H9 (cell line): ENCODE measurements at regions not wholly inside any gene's neighbourhood (a gene's known extent, or its start where the extent isn't known, plus 50 kb on each side); places are given as distances from the start of the nearest gene placed in this dataset.

Source experiments
- DNase-seq: peaks from one replicate; pipeline ENCODE4 v3.0.0-alpha.2; 2017
- H2AFZ ChIP-seq: one replicate; pipeline ENCODE4 v1.6.1; 2013; ENCODE audit warnings: mild to moderate bottlenecking, low read length, control low read depth, moderate library complexity
- H2AK5ac ChIP-seq: 2 replicates; pipeline ENCODE4 v1.6.1; 2013; ENCODE audit warnings: low read length, control low read depth, mixed read lengths; ENCODE audit not compliant: insufficient read length
- H2BK120ac ChIP-seq: one replicate; pipeline ENCODE4 v1.6.1; 2013; ENCODE audit warnings: low read depth, mild to moderate bottlenecking, low read length, control low read depth, inconsistent platforms; ENCODE audit not compliant: poor library complexity, severe bottlenecking
- H2BK12ac ChIP-seq: 2 replicates; pipeline ENCODE4 v1.6.1; 2013; ENCODE audit warnings: low read length, control low read depth, mixed read lengths, low read depth; ENCODE audit not compliant: insufficient read length
- H2BK15ac ChIP-seq: 2 replicates; pipeline ENCODE4 v1.6.1; 2013; ENCODE audit warnings: low read depth, low read length, control low read depth
- H2BK20ac ChIP-seq: one replicate; pipeline ENCODE4 v1.6.1; 2013; ENCODE audit warnings: low read depth, mild to moderate bottlenecking, low read length, control low read depth, inconsistent platforms; ENCODE audit not compliant: poor library complexity, severe bottlenecking
- H2BK5ac ChIP-seq: 2 replicates; pipeline ENCODE4 v1.6.1; 2013; ENCODE audit warnings: low read length, control low read depth, mixed read lengths; ENCODE audit not compliant: insufficient read length
- H3K14ac ChIP-seq: 2 replicates; pipeline ENCODE4 v1.6.1; 2013; ENCODE audit warnings: low read length, control low read depth; ENCODE audit not compliant: insufficient read depth
- H3K18ac ChIP-seq: 2 replicates; pipeline ENCODE4 v1.6.1; 2013; ENCODE audit warnings: low read depth, mild to moderate bottlenecking, mixed read lengths, low read length, control low read depth; ENCODE audit not compliant: insufficient read length
- H3K23ac ChIP-seq: 2 replicates; pipeline ENCODE4 v1.6.1; 2013; ENCODE audit warnings: low read length, control low read depth, mixed read lengths, low read depth; ENCODE audit not compliant: insufficient read length
- H3K23me2 ChIP-seq: 2 replicates; pipeline ENCODE4 v1.6.1; 2013; ENCODE audit warnings: low read depth, mild to moderate bottlenecking, mixed read lengths, low read length, control low read depth; ENCODE audit not compliant: insufficient read length, poor library complexity, severe bottlenecking
- H3K27ac ChIP-seq: 2 replicates; pipeline ENCODE4 v1.5.1; 2013; ENCODE audit warnings: low read length, control low read depth, mixed read lengths, low read depth; ENCODE audit not compliant: insufficient read length
- H3K27me3 ChIP-seq: 2 replicates; pipeline ENCODE4 v1.6.1; 2013; ENCODE audit warnings: low read length, control low read depth, inconsistent platforms; ENCODE audit not compliant: insufficient read depth
- H3K4ac ChIP-seq: 2 replicates; pipeline ENCODE4 v1.6.1; 2013; ENCODE audit warnings: low read depth, mild to moderate bottlenecking, control low read depth, inconsistent platforms, low read length, moderate library complexity
- H3K4me1 ChIP-seq: 2 replicates; pipeline ENCODE4 v1.6.1; 2013; ENCODE audit warnings: low read length, control low read depth, inconsistent platforms; ENCODE audit not compliant: insufficient read depth
- H3K4me2 ChIP-seq: 2 replicates; pipeline ENCODE4 v1.6.1; 2013; ENCODE audit warnings: low read length, control low read depth, mixed read lengths; ENCODE audit not compliant: insufficient read length, insufficient read depth
- H3K56ac ChIP-seq: 2 replicates; pipeline ENCODE4 v1.6.1; 2013; ENCODE audit warnings: low read depth, mild to moderate bottlenecking, mixed read lengths, low read length, control low read depth; ENCODE audit not compliant: insufficient read length
- H3K79me1 ChIP-seq: 2 replicates; pipeline ENCODE4 v1.6.1; 2013; ENCODE audit warnings: low read depth, mild to moderate bottlenecking, moderate library complexity, low read length, control low read depth, inconsistent platforms; ENCODE audit not compliant: insufficient read depth, poor library complexity, severe bottlenecking
- H3K79me2 ChIP-seq: 2 replicates; pipeline ENCODE4 v1.6.1; 2013; ENCODE audit warnings: low read length, control low read depth, inconsistent platforms; ENCODE audit not compliant: insufficient read depth
- H3K9ac ChIP-seq: 2 replicates; pipeline ENCODE4 v1.6.1; 2013; ENCODE audit warnings: low read length, control low read depth, mixed read lengths; ENCODE audit not compliant: insufficient read length; ENCODE audit errors: extremely low read depth
- H3K9me3 ChIP-seq: one replicate; pipeline ENCODE4 v1.6.1; 2013; ENCODE audit warnings: low read depth, low read length, inconsistent platforms; ENCODE audit not compliant: control insufficient read depth
- H3T11ph ChIP-seq: one replicate; pipeline ENCODE4 v1.6.1; 2013; ENCODE audit warnings: mild to moderate bottlenecking, low read length, control low read depth, inconsistent platforms
- H4K20me1 ChIP-seq: one replicate; pipeline ENCODE4 v1.6.1; 2013; ENCODE audit not compliant: control insufficient read depth, insufficient read length, insufficient read depth
- H4K5ac ChIP-seq: 2 replicates; pipeline ENCODE4 v1.6.1; 2013; ENCODE audit warnings: low read depth, mild to moderate bottlenecking, mixed read lengths, low read length, control low read depth; ENCODE audit not compliant: insufficient read length
- H4K8ac ChIP-seq: replicated peaks from 2 replicates; pipeline ENCODE4 v1.6.1; 2013; ENCODE audit warnings: low read length, control low read depth, mixed read lengths, low read depth; ENCODE audit not compliant: insufficient read length
- H4K91ac ChIP-seq: 2 replicates; pipeline ENCODE4 v1.6.1; 2013; ENCODE audit warnings: low read depth, mild to moderate bottlenecking, moderate library complexity, mixed read lengths, low read length, control low read depth; ENCODE audit not compliant: insufficient read length
- H3K27ac Mint-ChIP-seq, 3 experiments: 2 replicates in 2 of 3; 3 replicates in 1 of 3; pipeline ENCODE4 v1.8.0; 2020 to 2021; ENCODE audit warnings: mixed read lengths in 3 of 3, mild to moderate bottlenecking in 1 of 3, moderate library complexity in 1 of 3
- H3K27me3 Mint-ChIP-seq: 2 replicates; pipeline ENCODE4 v1.8.0; 2021; ENCODE audit warnings: low read depth, mild to moderate bottlenecking, moderate library complexity, mixed read lengths
- H3K36me3 Mint-ChIP-seq, 3 experiments: 2 replicates in 2 of 3; 3 replicates in 1 of 3; pipeline ENCODE4 v1.8.0; 2020 to 2021; ENCODE audit warnings: low read depth in 3 of 3, mixed read lengths in 3 of 3; ENCODE audit not compliant: insufficient read depth in 1 of 3
- H3K4me1 Mint-ChIP-seq, 2 experiments: 2 replicates each; pipeline ENCODE4 v1.8.0; 2020; ENCODE audit warnings: mixed read lengths in 2 of 2
- H3K4me3 Mint-ChIP-seq, 2 experiments: 2 replicates in 1 of 2; 3 replicates in 1 of 2; pipeline ENCODE4 v1.8.0; 2020 to 2021; ENCODE audit warnings: mild to moderate bottlenecking in 2 of 2, mixed read lengths in 2 of 2, moderate library complexity in 1 of 2
- H3K9me3 Mint-ChIP-seq, 2 experiments: 2 replicates in 1 of 2; 3 replicates in 1 of 2; pipeline ENCODE4 v1.8.0; 2020; ENCODE audit warnings: mild to moderate bottlenecking in 2 of 2, mixed read lengths in 2 of 2, moderate library complexity in 1 of 2
- CTCF ChIP-seq: fragments of 200-600 bp; sonication (generic); conservative IDR thresholded peaks from 3 replicates; pipeline ENCODE4 v1.8.0; 2021; ENCODE audit warnings: antibody characterized with exemption, mild to moderate bottlenecking
- WGBS: extraction: QIAGEN DNeasy Blood & Tissue Kit; methylation state at CpG from one replicate; pipeline ENCODE4 v1.1.7; 2013; ENCODE audit warnings: missing lambda C conversion rate, low lambda C conversion rate, mixed read lengths; ENCODE audit not compliant: insufficient read length; ENCODE audit errors: extremely low coverage; 5-methylcytosine and 5-hydroxymethylcytosine counted together

DNA sequence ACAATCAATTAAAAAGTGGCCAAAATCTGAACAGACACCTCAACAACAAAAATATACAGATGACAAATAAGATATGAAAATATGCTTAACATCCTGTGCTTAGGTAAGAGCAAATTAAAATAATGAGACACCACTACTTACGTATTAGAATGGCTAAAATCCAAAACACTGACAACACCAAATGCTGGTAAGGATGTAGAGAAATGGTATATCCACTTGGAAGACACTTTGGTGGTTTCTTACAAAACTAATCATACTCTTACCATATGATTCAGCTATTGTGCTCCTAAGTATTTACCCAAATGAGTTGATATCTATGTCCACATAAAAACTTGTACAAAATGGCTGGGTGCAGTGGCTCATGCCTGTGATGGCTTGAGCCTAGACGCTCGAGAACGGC lies 51.7 kb upstream of the ZNF599 start:
- no peak overlapping the region for H3K4ac ChIP-seq
- no peak overlapping the region for H3K18ac ChIP-seq
- H4K20me1 ChIP-seq = no peaks in the 10 kb centered on the region
- no peaks in the 10 kb centered on the region for H3K79me1 ChIP-seq
- no peaks in the 10 kb centered on the region for H3K9me3 ChIP-seq
- no peak overlapping the region for H3K14ac ChIP-seq
- H3K9me3 Mint-ChIP-seq = peaks cover 11 to 69% of the 10 kb centered on the region in 2 experiments
- no peaks in the 10 kb centered on the region for H3K36me3 Mint-ChIP-seq
- H2BK20ac ChIP-seq = no peak overlapping the region
- H2BK12ac ChIP-seq = no peak overlapping the region
- no peaks in the 10 kb centered on the region for H3K79me2 ChIP-seq
- H3K23me2 ChIP-seq = no peaks in the 10 kb centered on the region
- H4K8ac ChIP-seq = no peak overlapping the region
- no peaks in the 10 kb centered on the region for H3K27me3 ChIP-seq
- no peak overlapping the region for H3K4me3 Mint-ChIP-seq
- no peak overlapping the region for H2AFZ ChIP-seq
- peaks cover 22% of the 10 kb centered on the region for H3K27me3 Mint-ChIP-seq
- H2BK120ac ChIP-seq = no peak overlapping the region
- H3K4me1 Mint-ChIP-seq = no peaks in the 10 kb centered on the region
- DNase-seq = no peak
- TF ChIP-seq CTCF = no peak
- no peak overlapping the region for H2AK5ac ChIP-seq
- H3K4me2 ChIP-seq = no peak overlapping the region
- no peak overlapping the region for H3K9ac ChIP-seq
- no peak overlapping the region for H3K23ac ChIP-seq
- H2BK5ac ChIP-seq = no peak overlapping the region
- WGBS = no CpG with 5 or more reads among the region's 4 CpGs
- no peak overlapping the region for H3K27ac ChIP-seq
- H2BK15ac ChIP-seq = no peak overlapping the region
- H4K91ac ChIP-seq = no peak overlapping the region
- no peaks in the 10 kb centered on the region for H3K4me1 ChIP-seq
- no peak overlapping the region for H3K27ac Mint-ChIP-seq
- H4K5ac ChIP-seq = no peak overlapping the region
- H3K56ac ChIP-seq = no peak overlapping the region
- no peak overlapping the region for H3T11ph ChIP-seq
